ENCODE measurements at regions not wholly inside any gene's neighbourhood (a gene's known extent, or its start where the extent isn't known, plus 50 kb on each side); places are given as distances from the start of the nearest gene placed in this dataset.

DNA sequence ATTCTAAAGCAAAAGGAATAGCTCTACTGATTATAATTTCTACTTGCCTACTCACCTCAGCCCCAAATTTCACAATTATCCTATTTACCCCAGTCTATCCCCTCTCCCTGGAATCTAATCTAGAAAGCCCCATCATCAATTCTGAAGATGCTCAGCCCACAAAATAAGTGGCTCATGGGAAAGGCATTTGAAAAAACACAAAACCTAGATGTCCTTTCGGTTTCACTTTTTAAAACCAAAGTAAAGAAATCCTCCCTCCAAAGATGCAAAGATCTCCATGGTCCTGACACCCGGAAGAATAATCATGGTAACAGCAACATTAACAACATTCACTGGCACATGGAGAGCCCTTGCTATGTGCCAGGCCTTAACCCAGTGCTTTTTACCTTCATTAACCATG lies 224.8 kb downstream of the FGFR2 start:
- Histone ChIP-seq H3K79me2 (ENCODE audit: insufficient read depth, low read length) (no peaks in the 10 kb centered on the region), H3K27me3 (ENCODE audit: insufficient read depth, low read length) (no peaks in the 10 kb centered on the region), H3K9me3 (ENCODE audit: insufficient read depth, low read depth, low read length) (no peaks in the 10 kb centered on the region), H3K9ac (ENCODE audit: low read length) (no peak overlapping the region), H3K36me3 (ENCODE audit: insufficient read depth, low read length) (no peaks in the 10 kb centered on the region), H3K27ac (ENCODE audit: low read depth, low read length) (no peak overlapping the region), H4K20me1 (ENCODE audit: insufficient read depth, low read length) (no peaks in the 10 kb centered on the region), H2AFZ (ENCODE audit: low read depth, low read length) (no peak overlapping the region), H3K4me1 (ENCODE audit: insufficient read depth, low read length) (no peaks in the 10 kb centered on the region), H3K4me3 (ENCODE audit: insufficient read depth, low read depth, low read length) (no peak overlapping the region), H3K4me2 (ENCODE audit: low read length) (no peak overlapping the region)
- H3K4me1 Mint-ChIP-seq (ENCODE audit: low read depth, unreplicated experiment) = peaks cover 7% of the 10 kb centered on the region
- FAIRE-seq (no peak), DNase-seq (ENCODE audit: low read depth) (no peak)
- no peaks in the 10 kb centered on the region for H3K36me3 Mint-ChIP-seq (ENCODE audit: low read depth, unreplicated experiment)
- TF ChIP-seq, protein P1, sequence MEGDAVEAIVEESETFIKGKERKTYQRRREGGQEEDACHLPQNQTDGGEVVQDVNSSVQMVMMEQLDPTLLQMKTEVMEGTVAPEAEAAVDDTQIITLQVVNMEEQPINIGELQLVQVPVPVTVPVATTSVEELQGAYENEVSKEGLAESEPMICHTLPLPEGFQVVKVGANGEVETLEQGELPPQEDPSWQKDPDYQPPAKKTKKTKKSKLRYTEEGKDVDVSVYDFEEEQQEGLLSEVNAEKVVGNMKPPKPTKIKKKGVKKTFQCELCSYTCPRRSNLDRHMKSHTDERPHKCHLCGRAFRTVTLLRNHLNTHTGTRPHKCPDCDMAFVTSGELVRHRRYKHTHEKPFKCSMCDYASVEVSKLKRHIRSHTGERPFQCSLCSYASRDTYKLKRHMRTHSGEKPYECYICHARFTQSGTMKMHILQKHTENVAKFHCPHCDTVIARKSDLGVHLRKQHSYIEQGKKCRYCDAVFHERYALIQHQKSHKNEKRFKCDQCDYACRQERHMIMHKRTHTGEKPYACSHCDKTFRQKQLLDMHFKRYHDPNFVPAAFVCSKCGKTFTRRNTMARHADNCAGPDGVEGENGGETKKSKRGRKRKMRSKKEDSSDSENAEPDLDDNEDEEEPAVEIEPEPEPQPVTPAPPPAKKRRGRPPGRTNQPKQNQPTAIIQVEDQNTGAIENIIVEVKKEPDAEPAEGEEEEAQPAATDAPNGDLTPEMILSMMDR (IDR thresholded peaks at IDR 0.05; ENCODE audit: insufficient read depth, low read depth, low read length) = no peak
- TF ChIP-seq EZH2 (IDR thresholded peaks at IDR 0.05; ENCODE audit: insufficient read depth, low read length) = no peak
- no peaks in the 10 kb centered on the region for H3K9me3 Mint-ChIP-seq (ENCODE audit: unreplicated experiment)
- H3K27ac Mint-ChIP-seq (ENCODE audit: unreplicated experiment) = no peak overlapping the region
- no peak overlapping the region for H3K4me3 Mint-ChIP-seq (ENCODE audit: unreplicated experiment)
- peaks cover 3% of the 10 kb centered on the region for H3K27me3 Mint-ChIP-seq (ENCODE audit: low read depth, unreplicated experiment)

DNA sequence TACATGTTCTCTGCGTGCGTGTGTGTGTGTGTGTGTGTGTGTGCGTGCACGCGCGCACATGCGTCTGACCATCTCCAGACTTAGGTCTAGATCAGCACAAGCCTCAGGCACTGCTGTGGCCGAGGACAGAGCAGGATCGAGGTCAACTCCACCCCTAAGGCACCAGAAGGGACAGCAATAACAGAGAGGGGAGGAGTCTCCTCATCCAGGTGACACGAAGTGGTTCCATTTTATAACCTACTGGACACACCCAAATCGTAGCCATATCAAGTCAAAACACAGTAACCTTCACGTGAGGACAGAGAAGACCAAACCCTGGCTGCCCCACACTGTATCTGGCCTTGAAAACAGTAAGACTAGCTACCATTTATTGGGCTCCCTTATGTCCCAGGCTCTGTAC lies 224.1 kb downstream of the FGFR2 start:
- H2AFZ ChIP-seq (ENCODE audit: low read depth, low read length) = no peak overlapping the region
- TF ChIP-seq, protein P1 (IDR thresholded peaks at IDR 0.05; ENCODE audit: insufficient read depth, low read depth, low read length) = no peak
- TF ChIP-seq EZH2 (IDR thresholded peaks at IDR 0.05; ENCODE audit: insufficient read depth, low read length) = no peak
- Mint-ChIP-seq H3K9me3 (ENCODE audit: unreplicated experiment) (no peaks in the 10 kb centered on the region), H3K27me3 (ENCODE audit: low read depth, unreplicated experiment) (peaks cover 6% of the 10 kb centered on the region), H3K4me3 (ENCODE audit: unreplicated experiment) (no peak overlapping the region), H3K36me3 (ENCODE audit: low read depth, unreplicated experiment) (no peaks in the 10 kb centered on the region), H3K27ac (ENCODE audit: unreplicated experiment) (no peak overlapping the region), H3K4me1 (ENCODE audit: low read depth, unreplicated experiment) (peaks cover 7% of the 10 kb centered on the region)
- no peaks in the 10 kb centered on the region for H3K36me3 ChIP-seq (ENCODE audit: insufficient read depth, low read length)
- no peak overlapping the region for H3K27ac ChIP-seq (ENCODE audit: low read depth, low read length)
- H3K4me3 ChIP-seq (ENCODE audit: insufficient read depth, low read depth, low read length) = no peak overlapping the region
- H3K9ac ChIP-seq (ENCODE audit: low read length) = no peak overlapping the region
- H3K4me1 ChIP-seq (ENCODE audit: insufficient read depth, low read length) = no peaks in the 10 kb centered on the region
- no peaks in the 10 kb centered on the region for H3K79me2 ChIP-seq (ENCODE audit: insufficient read depth, low read length)
- H3K9me3 ChIP-seq (ENCODE audit: insufficient read depth, low read depth, low read length) = no peaks in the 10 kb centered on the region
- H3K4me2 ChIP-seq (ENCODE audit: low read length) = no peak overlapping the region
- FAIRE-seq = no peak
- no peak for DNase-seq (ENCODE audit: low read depth)
- H4K20me1 ChIP-seq (ENCODE audit: insufficient read depth, low read length) = no peaks in the 10 kb centered on the region
- no peaks in the 10 kb centered on the region for H3K27me3 ChIP-seq (ENCODE audit: insufficient read depth, low read length)

DNA sequence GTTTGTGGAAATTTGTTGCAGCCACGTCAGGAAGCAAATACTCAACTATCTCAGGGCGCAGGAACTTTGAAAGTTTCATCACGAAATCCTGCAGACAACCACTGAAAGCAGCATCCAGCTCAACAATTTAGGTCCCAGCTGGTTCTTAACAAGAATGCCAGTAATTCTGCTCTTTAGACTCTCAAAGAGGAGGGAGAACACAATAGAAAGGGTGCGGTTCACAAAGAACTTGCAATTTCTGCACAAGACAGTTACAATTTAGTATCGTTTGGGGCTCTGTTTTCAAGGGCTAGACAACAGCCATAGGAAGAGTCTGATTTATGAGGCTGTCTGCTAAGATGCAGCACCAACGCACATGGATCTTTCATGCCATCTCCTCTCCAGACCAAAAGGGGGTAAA lies 223.1 kb downstream of the FGFR2 start:
- peaks cover 6% of the 10 kb centered on the region for H3K27me3 Mint-ChIP-seq (ENCODE audit: low read depth, unreplicated experiment)
- no peaks in the 10 kb centered on the region for H3K9me3 Mint-ChIP-seq (ENCODE audit: unreplicated experiment)
- H2AFZ ChIP-seq (ENCODE audit: low read depth, low read length) = no peak overlapping the region
- no peaks in the 10 kb centered on the region for H3K79me2 ChIP-seq (ENCODE audit: insufficient read depth, low read length)
- no peaks in the 10 kb centered on the region for H3K9me3 ChIP-seq (ENCODE audit: insufficient read depth, low read depth, low read length)
- DNase-seq (ENCODE audit: low read depth) = no peak
- no peak for FAIRE-seq
- H3K4me3 Mint-ChIP-seq (ENCODE audit: unreplicated experiment) = no peak overlapping the region
- H4K20me1 ChIP-seq (ENCODE audit: insufficient read depth, low read length) = no peaks in the 10 kb centered on the region
- no peaks in the 10 kb centered on the region for H3K4me1 ChIP-seq (ENCODE audit: insufficient read depth, low read length)
- H3K36me3 Mint-ChIP-seq (ENCODE audit: low read depth, unreplicated experiment) = no peaks in the 10 kb centered on the region
- H3K36me3 ChIP-seq (ENCODE audit: insufficient read depth, low read length) = no peaks in the 10 kb centered on the region
- H3K4me2 ChIP-seq (ENCODE audit: low read length) = no peak overlapping the region
- no peak overlapping the region for H3K4me3 ChIP-seq (ENCODE audit: insufficient read depth, low read depth, low read length)
- no peak overlapping the region for H3K27ac Mint-ChIP-seq (ENCODE audit: unreplicated experiment)
- no peak overlapping the region for H3K27ac ChIP-seq (ENCODE audit: low read depth, low read length)
- peaks cover 7% of the 10 kb centered on the region for H3K4me1 Mint-ChIP-seq (ENCODE audit: low read depth, unreplicated experiment)
- no peak for TF ChIP-seq EZH2 (IDR thresholded peaks at IDR 0.05; ENCODE audit: insufficient read depth, low read length)
- TF ChIP-seq, protein P1 (IDR thresholded peaks at IDR 0.05; ENCODE audit: insufficient read depth, low read depth, low read length) = no peak
- H3K27me3 ChIP-seq (ENCODE audit: insufficient read depth, low read length) = no peaks in the 10 kb centered on the region
- no peak overlapping the region for H3K9ac ChIP-seq (ENCODE audit: low read length)

Measured in astrocyte (in vitro differentiated cells and primary cell).